H1 (cell line): ENCODE measurements at regions not wholly inside any gene's neighbourhood (a gene's known extent, or its start where the extent isn't known, plus 50 kb on each side); places are given as distances from the start of the nearest gene placed in this dataset.

Experiments used
- CTCF ChIA-PET: fragments of 300-600 bp; sonication (Branson Sonifier 250); formaldehyde crosslinking; loops from one replicate; lab custom pipeline; 2021; ENCODE audit not compliant: partially characterized antibody; lab: Charles Lee
- POLR2A ChIA-PET: fragments of 300-600 bp; sonication (Branson Sonifier 250); formaldehyde crosslinking; loops from one replicate; lab custom pipeline; 2021; ENCODE audit warnings: inconsistent platforms; ENCODE audit not compliant: partially characterized antibody; lab: Charles Lee
- DNase-seq, 2 experiments: peaks; one replicate each; pipeline versions ENCODE4 v3.0.0 to v3.0.0-alpha.2; 2010 to 2022; ENCODE audit warnings: low spot score in 2 of 2, low read depth in 1 of 2, mixed read lengths in 1 of 2
- FAIRE-seq: peaks from 2 replicates; lab custom pipeline; 2011; peaks lifted over from hg19 to GRCh38; lab: Jason Lieb, UNC
- H2AFZ ChIP-seq: 2 replicates; pipeline ENCODE4 v1.8.1; 2012; ENCODE audit warnings: low read length, inconsistent platforms
- H2AK5ac ChIP-seq: 2 replicates; pipeline ENCODE4 v1.6.1; 2013; ENCODE audit warnings: low read depth, low read length
- H2BK120ac ChIP-seq: replicated peaks from 2 replicates; pipeline ENCODE3; 2013; ENCODE audit warnings: low read depth, low read length, inconsistent platforms
- H2BK12ac ChIP-seq: 2 replicates; pipeline ENCODE4 v1.6.1; 2013; ENCODE audit warnings: low read depth, low read length
- H2BK15ac ChIP-seq: 2 replicates; pipeline ENCODE4 v1.6.1; 2013; ENCODE audit warnings: low read length
- H2BK20ac ChIP-seq: 2 replicates; pipeline ENCODE4 v1.6.1; 2013; ENCODE audit warnings: low read length
- H2BK5ac ChIP-seq: 2 replicates; pipeline ENCODE4 v1.6.1; 2013; ENCODE audit warnings: low read depth, low read length
- H3K14ac ChIP-seq: 2 replicates; pipeline ENCODE4 v1.6.1; 2013; ENCODE audit warnings: inconsistent platforms; ENCODE audit not compliant: insufficient read length
- H3K18ac ChIP-seq: 2 replicates; pipeline ENCODE4 v1.6.1; 2013; ENCODE audit warnings: low read length; ENCODE audit errors: extremely low read depth
- H3K23ac ChIP-seq: 2 replicates; pipeline ENCODE4 v1.6.1; 2013; ENCODE audit warnings: inconsistent platforms; ENCODE audit not compliant: insufficient read length
- H3K23me2 ChIP-seq: 2 replicates; pipeline ENCODE4 v1.6.1; 2013; ENCODE audit warnings: low read depth, low read length
- H3K27ac ChIP-seq: 2 replicates; pipeline ENCODE4 v1.6.1; 2011; ENCODE audit warnings: low read depth, low read length, inconsistent platforms
- H3K27me3 ChIP-seq, 4 experiments: replicated peaks in 1 of 4; 1 replicate in 1 of 4; 2 replicates in 3 of 4; pipeline versions ENCODE4 v1.6.1 to v1.8.1; 2011 to 2013; ENCODE audit warnings: low read length in 3 of 4, mild to moderate bottlenecking in 3 of 4, inconsistent platforms in 2 of 4, mixed read lengths in 2 of 4, moderate library complexity in 1 of 4; ENCODE audit not compliant: control insufficient read depth in 3 of 4, insufficient read depth in 3 of 4; ENCODE audit errors: extremely low read depth in 1 of 4
- H3K36me3 ChIP-seq, 4 experiments: 2 replicates each; pipeline versions ENCODE4 v1.6.1 to v1.8.1; 2011 to 2013; ENCODE audit warnings: mild to moderate bottlenecking in 4 of 4, low read length in 3 of 4, moderate library complexity in 2 of 4, control low read depth in 1 of 4, inconsistent platforms in 1 of 4; ENCODE audit not compliant: insufficient read depth in 4 of 4, control insufficient read depth in 2 of 4
- H3K4ac ChIP-seq: replicated peaks from 2 replicates; pipeline ENCODE3; 2013; ENCODE audit warnings: low read length, low read depth, mixed read lengths, inconsistent platforms; ENCODE audit not compliant: insufficient read length
- H3K4me1 ChIP-seq, 4 experiments: replicated peaks in 1 of 4; 1 replicate in 1 of 4; 2 replicates in 3 of 4; pipeline versions ENCODE4 v1.6.1 to v1.8.1; 2011 to 2013; ENCODE audit warnings: low read length in 3 of 4, inconsistent platforms in 2 of 4, mixed read lengths in 1 of 4; ENCODE audit not compliant: insufficient read depth in 4 of 4, control insufficient read depth in 3 of 4
- H3K4me2 ChIP-seq, 2 experiments: 2 replicates each; pipeline versions ENCODE4 v1.6.1 to v1.8.1; 2011 to 2013; ENCODE audit warnings: low read depth in 2 of 2, low read length in 2 of 2, control low read depth in 1 of 2, inconsistent platforms in 1 of 2, mild to moderate bottlenecking in 1 of 2; ENCODE audit not compliant: insufficient read depth in 1 of 2
- H3K4me3 ChIP-seq, 4 experiments: fragments of 200-600, 300-600 bp in 1 of 4; sonication (generic), shearing (Covaris generic), sonication (Bioruptor Twin) in 1 of 4; 2 replicates each; pipeline versions ENCODE4 v1.5.1 to v1.8.1; 2011 to 2016; ENCODE audit warnings: low read length in 4 of 4, low read depth in 3 of 4, control low read depth in 2 of 4, inconsistent platforms in 2 of 4, mild to moderate bottlenecking in 2 of 4, mixed read lengths in 1 of 4, moderate library complexity in 1 of 4; ENCODE audit not compliant: insufficient read depth in 2 of 4; ENCODE audit errors: extremely low read depth in 1 of 4
- H3K56ac ChIP-seq: replicated peaks from 2 replicates; pipeline ENCODE3; 2013; ENCODE audit warnings: low read depth, mild to moderate bottlenecking, mixed read lengths, low read length, inconsistent platforms; ENCODE audit not compliant: insufficient read length
- H3K79me1 ChIP-seq: 2 replicates; pipeline ENCODE4 v1.6.1; 2013; ENCODE audit warnings: low read depth, low read length, control low read depth
- H3K79me2 ChIP-seq, 2 experiments: 2 replicates each; pipeline versions ENCODE4 v1.6.1 to v1.8.1; 2012 to 2013; ENCODE audit warnings: low read length in 2 of 2, mild to moderate bottlenecking in 2 of 2, inconsistent platforms in 1 of 2; ENCODE audit not compliant: insufficient read depth in 2 of 2, control insufficient read depth in 1 of 2
- H3K9ac ChIP-seq, 4 experiments: replicated peaks in 1 of 4; 1 replicate in 1 of 4; 2 replicates in 3 of 4; pipeline versions ENCODE4 v1.6.1 to v1.8.1; 2011 to 2013; ENCODE audit warnings: low read depth in 3 of 4, low read length in 3 of 4, control low read depth in 2 of 4, mild to moderate bottlenecking in 2 of 4, moderate library complexity in 2 of 4, inconsistent platforms in 1 of 4; ENCODE audit errors: extremely low read depth in 1 of 4
- H3K9me3 ChIP-seq, 2 experiments: 2 replicates each; pipeline versions ENCODE4 v1.6.1 to v1.8.1; 2012 to 2013; ENCODE audit warnings: mild to moderate bottlenecking in 2 of 2, moderate library complexity in 2 of 2, control low read depth in 1 of 2, inconsistent platforms in 1 of 2, low read depth in 1 of 2, low read length in 1 of 2, mixed read lengths in 1 of 2; ENCODE audit not compliant: insufficient read depth in 2 of 2
- H4K20me1 ChIP-seq, 2 experiments: replicated peaks in 1 of 2; 2 replicates each; pipeline versions ENCODE3 to v1.8.1; 2011 to 2013; ENCODE audit warnings: inconsistent platforms in 2 of 2, low read length in 2 of 2, mild to moderate bottlenecking in 1 of 2; ENCODE audit not compliant: insufficient read depth in 2 of 2, control insufficient read depth in 1 of 2
- H4K5ac ChIP-seq: 2 replicates; pipeline ENCODE4 v1.6.1; 2013; ENCODE audit warnings: low read length, low read depth, mixed read lengths, inconsistent platforms; ENCODE audit not compliant: insufficient read length
- H4K8ac ChIP-seq: 2 replicates; pipeline ENCODE4 v1.8.0; 2013; ENCODE audit warnings: mild to moderate bottlenecking, moderate library complexity, low read length, inconsistent platforms; ENCODE audit not compliant: insufficient read depth; ENCODE audit errors: extremely low read depth
- H4K91ac ChIP-seq: replicated peaks from 2 replicates; pipeline ENCODE3; 2013; ENCODE audit warnings: low read length, mixed read lengths, inconsistent platforms; ENCODE audit not compliant: insufficient read length
- BCL11A ChIP-seq, 2 experiments: IDR thresholded peaks; one replicate each; pipeline ENCODE4 v1.6.1; 2011; ENCODE audit warnings: low read depth in 2 of 2, low read length in 2 of 2, mild to moderate bottlenecking in 2 of 2
- CBX8 ChIP-seq: fragments of 300-800, 300-1000 bp; sonication (generic); IDR thresholded peaks from 2 replicates; pipeline ENCODE4 v1.7.1; 2016; ENCODE audit warnings: low read depth, low read length, borderline replicate concordance
- CREB1 ChIP-seq: IDR thresholded peaks from 2 replicates; pipeline ENCODE4 v1.6.1; 2012; ENCODE audit warnings: inconsistent platforms
- EZH2 ChIP-seq: fragments of 200-600 bp; sonication (generic); IDR thresholded peaks from 2 replicates; pipeline ENCODE4 v1.7.1; 2012; ENCODE audit warnings: low read depth, mild to moderate bottlenecking, moderate library complexity, low read length, inconsistent platforms; ENCODE audit not compliant: severe bottlenecking
- GTF2F1 ChIP-seq: IDR thresholded peaks from 2 replicates; pipeline ENCODE4 v1.6.1; 2012; ENCODE audit warnings: low read depth, low read length, improper control_type of control experiment, borderline replicate concordance
- KDM5A ChIP-seq: fragments of 200-600 bp; IDR thresholded peaks from 2 replicates; pipeline ENCODE4 v1.7.1; 2012; ENCODE audit warnings: mild to moderate bottlenecking, low read length, inconsistent platforms, mixed read lengths
- SAP30 ChIP-seq: fragments of 300-600 bp; sonication (generic); IDR thresholded peaks from 2 replicates; pipeline ENCODE4 v1.7.1; 2012; ENCODE audit warnings: low read length, moderate library complexity, mild to moderate bottlenecking, inconsistent platforms; ENCODE audit not compliant: insufficient read depth, insufficient replicate concordance
- SP2 ChIP-seq: IDR thresholded peaks from 2 replicates; pipeline ENCODE4 v1.6.1; 2012; ENCODE audit warnings: mild to moderate bottlenecking, low read length, inconsistent platforms
- TBP ChIP-seq: IDR thresholded peaks from 2 replicates; pipeline ENCODE4 v1.6.1; 2011; ENCODE audit warnings: low read depth, low read length, improper control_type of control experiment
- TCF12 ChIP-seq: IDR thresholded peaks from 2 replicates; pipeline ENCODE4 v1.6.1; 2011; ENCODE audit warnings: low read depth, mild to moderate bottlenecking, low read length
- TEAD4 ChIP-seq: IDR thresholded peaks from 2 replicates; pipeline ENCODE4 v1.6.1; 2012; ENCODE audit warnings: low read depth, low read length, inconsistent platforms, mixed read lengths
- YY1 ChIP-seq: IDR thresholded peaks from 2 replicates; pipeline ENCODE4 v1.6.1; 2011; ENCODE audit warnings: low read depth, mild to moderate bottlenecking, low read length
- ZNF274 ChIP-seq: IDR thresholded peaks from 2 replicates; pipeline ENCODE4 v1.7.0; 2012; ENCODE audit warnings: low read length, borderline replicate concordance; ENCODE audit errors: extremely low read depth
- WGBS, 2 experiments: shearing (Covaris generic) in 1 of 2; methylation state at CpG; one replicate each; pipeline versions ENCODE4 v1.1.6 to v1.1.7; 2013 to 2015; ENCODE audit warnings: low lambda C conversion rate in 2 of 2, mixed read lengths in 2 of 2, inconsistent platforms in 1 of 2, low coverage in 1 of 2, missing lambda C conversion rate in 1 of 2; ENCODE audit not compliant: insufficient replicate concordance in 2 of 2, insufficient coverage in 1 of 2, insufficient read length in 1 of 2; ENCODE audit errors: extremely low coverage in 1 of 2, missing lambda C conversion rate in 1 of 2; 5-methylcytosine and 5-hydroxymethylcytosine counted together
- TF ChIP-seq, protein P1 (sequence below): IDR thresholded peaks from 2 replicates; pipeline ENCODE4 v1.6.1; 2012; ENCODE audit warnings: low read length, inconsistent platforms

- no peak for FAIRE-seq
- no peak for TF ChIP-seq BCL11A (IDR thresholded peaks at IDR 0.05; ENCODE audit: low read depth in 2 of 2, low read length in 2 of 2)
- TF ChIP-seq SAP30 = no peak
- no peak for TF ChIP-seq CBX8
- TF ChIP-seq TCF12 = no peak
- TF ChIP-seq EZH2 = no peak
- no peak for TF ChIP-seq GTF2F1
- no peak for TF ChIP-seq YY1
- TF ChIP-seq CREB1 = no peak
- TF ChIP-seq SP2 = no peak
- no peak for TF ChIP-seq ZNF274
- no peak for TF ChIP-seq TBP
- TF ChIP-seq, protein P1, sequence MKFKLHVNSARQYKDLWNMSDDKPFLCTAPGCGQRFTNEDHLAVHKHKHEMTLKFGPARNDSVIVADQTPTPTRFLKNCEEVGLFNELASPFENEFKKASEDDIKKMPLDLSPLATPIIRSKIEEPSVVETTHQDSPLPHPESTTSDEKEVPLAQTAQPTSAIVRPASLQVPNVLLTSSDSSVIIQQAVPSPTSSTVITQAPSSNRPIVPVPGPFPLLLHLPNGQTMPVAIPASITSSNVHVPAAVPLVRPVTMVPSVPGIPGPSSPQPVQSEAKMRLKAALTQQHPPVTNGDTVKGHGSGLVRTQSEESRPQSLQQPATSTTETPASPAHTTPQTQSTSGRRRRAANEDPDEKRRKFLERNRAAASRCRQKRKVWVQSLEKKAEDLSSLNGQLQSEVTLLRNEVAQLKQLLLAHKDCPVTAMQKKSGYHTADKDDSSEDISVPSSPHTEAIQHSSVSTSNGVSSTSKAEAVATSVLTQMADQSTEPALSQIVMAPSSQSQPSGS = no peak
- TF ChIP-seq TEAD4 = no peak
- TF ChIP-seq KDM5A = no peak
Measured at GRCh38 chr4:116500225-116500624, 585.2 kb downstream of the TRAM1L1 start.

More at GRCh38 chr4:116500225-116500624, 585.2 kb downstream of the TRAM1L1 start:
- no peak overlapping the region for H2AFZ ChIP-seq
- no peak overlapping the region for H3K4me2 ChIP-seq
- no peak overlapping the region for H3K56ac ChIP-seq
- H4K91ac ChIP-seq = no peak overlapping the region
- no peak overlapping the region for H2BK5ac ChIP-seq
- no peaks in the 10 kb centered on the region for H3K4me1 ChIP-seq
- no peak overlapping the region for H2AK5ac ChIP-seq
- H3K18ac ChIP-seq = no peak overlapping the region
- no peak overlapping the region for H3K27ac ChIP-seq
- no peaks in the 10 kb centered on the region for H3K23me2 ChIP-seq
- no peaks in the 10 kb centered on the region for H3K79me2 ChIP-seq
- CTCF ChIA-PET = no interaction called here
- H4K5ac ChIP-seq = no peak overlapping the region
- H4K8ac ChIP-seq = no peak overlapping the region
- H3K23ac ChIP-seq = no peak overlapping the region
- no peak overlapping the region for H2BK120ac ChIP-seq
- H3K9ac ChIP-seq = no peak overlapping the region
- no peak for DNase-seq
- WGBS, 2 experiments = 88% methylated on average over 2 of the region's 2 CpGs; no CpG with 5 or more reads in 1 of the 2 experiments
- H2BK15ac ChIP-seq = no peak overlapping the region
- no peak overlapping the region for H2BK12ac ChIP-seq
- H3K27me3 ChIP-seq = no peaks in the 10 kb centered on the region
- H2BK20ac ChIP-seq = no peak overlapping the region
- H4K20me1 ChIP-seq = no peaks in the 10 kb centered on the region
- H3K14ac ChIP-seq = no peak overlapping the region
- no peaks in the 10 kb centered on the region for H3K79me1 ChIP-seq
- H3K4ac ChIP-seq = no peak overlapping the region
- POLR2A ChIA-PET = interaction anchor here (0.9 kb wide), 1 partner anchor 156 kb away, joined by 3 read pairs; no protein-coding TSS in a partner anchor
- H3K4me3 ChIP-seq = no peak overlapping the region
- H3K9me3 ChIP-seq = no peaks in the 10 kb centered on the region
- H3K36me3 ChIP-seq = no peaks in the 10 kb centered on the region
